DOHH2 (cell line): ENCODE measurements at regions not wholly inside any gene's neighbourhood (a gene's known extent, or its start where the extent isn't known, plus 50 kb on each side); places are given as distances from the start of the nearest gene placed in this dataset.

Experiments
- EZH2phosphoT487 ChIP-seq: fragments of 200-600 bp; sonication (generic); IDR thresholded peaks from 2 replicates; pipeline ENCODE4 v1.6.1; 2017; ENCODE audit warnings: borderline replicate concordance, mild to moderate bottlenecking, antibody characterized with exemption, low read length, moderate library complexity, mixed read lengths
- TF ChIP-seq, protein P1 (sequence below): fragments of 200-600 bp; sonication (generic); IDR thresholded peaks from one replicate; pipeline ENCODE4 v1.5.1; 2014; ENCODE audit warnings: antibody characterized with exemption, mild to moderate bottlenecking, low read depth, low read length; ENCODE audit not compliant: poor library complexity, severe bottlenecking

DNA sequence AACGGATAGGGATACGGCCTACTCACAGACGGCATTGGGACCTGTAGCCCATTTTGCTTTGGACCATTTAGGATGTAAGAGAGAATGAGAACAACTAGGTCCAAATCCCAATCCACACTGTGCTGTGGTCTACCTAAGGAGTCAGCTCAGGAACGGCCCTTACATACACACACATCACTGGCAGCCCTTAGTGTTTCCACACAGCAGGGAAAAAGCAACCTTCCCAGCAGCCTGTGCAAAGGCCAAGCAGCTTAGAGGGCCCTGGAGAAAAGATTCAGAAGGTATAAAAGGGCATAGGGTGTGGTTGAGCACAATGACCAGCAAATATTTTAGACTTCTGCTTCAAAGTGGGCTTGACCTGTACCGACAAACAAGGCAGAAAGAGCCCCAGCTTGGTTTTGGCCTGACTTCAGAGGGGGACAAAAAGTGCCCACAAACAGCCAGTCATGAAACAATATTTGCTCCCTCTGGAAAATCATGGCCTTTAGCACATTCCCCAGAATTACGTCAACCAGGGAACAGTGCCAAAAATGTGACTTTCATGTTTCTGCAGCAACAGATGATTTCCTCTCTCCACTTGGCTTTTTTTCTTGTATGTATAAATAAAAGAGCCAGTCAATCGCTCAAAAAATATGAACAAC lies 359.5 kb upstream of the FGF16 start:
- TF ChIP-seq, protein P1, sequence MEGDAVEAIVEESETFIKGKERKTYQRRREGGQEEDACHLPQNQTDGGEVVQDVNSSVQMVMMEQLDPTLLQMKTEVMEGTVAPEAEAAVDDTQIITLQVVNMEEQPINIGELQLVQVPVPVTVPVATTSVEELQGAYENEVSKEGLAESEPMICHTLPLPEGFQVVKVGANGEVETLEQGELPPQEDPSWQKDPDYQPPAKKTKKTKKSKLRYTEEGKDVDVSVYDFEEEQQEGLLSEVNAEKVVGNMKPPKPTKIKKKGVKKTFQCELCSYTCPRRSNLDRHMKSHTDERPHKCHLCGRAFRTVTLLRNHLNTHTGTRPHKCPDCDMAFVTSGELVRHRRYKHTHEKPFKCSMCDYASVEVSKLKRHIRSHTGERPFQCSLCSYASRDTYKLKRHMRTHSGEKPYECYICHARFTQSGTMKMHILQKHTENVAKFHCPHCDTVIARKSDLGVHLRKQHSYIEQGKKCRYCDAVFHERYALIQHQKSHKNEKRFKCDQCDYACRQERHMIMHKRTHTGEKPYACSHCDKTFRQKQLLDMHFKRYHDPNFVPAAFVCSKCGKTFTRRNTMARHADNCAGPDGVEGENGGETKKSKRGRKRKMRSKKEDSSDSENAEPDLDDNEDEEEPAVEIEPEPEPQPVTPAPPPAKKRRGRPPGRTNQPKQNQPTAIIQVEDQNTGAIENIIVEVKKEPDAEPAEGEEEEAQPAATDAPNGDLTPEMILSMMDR: no peak
- TF ChIP-seq EZH2phosphoT487: no peak
